Erythroblast (primary cell): ENCODE measurements at regions not wholly inside any gene's neighbourhood (a gene's known extent, or its start where the extent isn't known, plus 50 kb on each side); places are given as distances from the start of the nearest gene placed in this dataset.

Experiments used
- GATA1 ChIP-seq: IDR thresholded peaks from 2 replicates; pipeline ENCODE4 v1.6.1; 2011; ENCODE audit warnings: low read depth, mild to moderate bottlenecking, control low read depth, low read length, moderate library complexity
- POLR2A ChIP-seq: IDR thresholded peaks from 2 replicates; pipeline ENCODE4 v1.6.1; 2011; ENCODE audit warnings: mild to moderate bottlenecking, low read length

GRCh38 chrX:122625239-122625638 lies 558.8 kb upstream of the GRIA3 start:
- TF ChIP-seq POLR2A (no peak), GATA1 (no peak)
